IPS-NIHi7 (cell line): ENCODE measurements at regions not wholly inside any gene's neighbourhood (a gene's known extent, or its start where the extent isn't known, plus 50 kb on each side); places are given as distances from the start of the nearest gene placed in this dataset.
"Not testable (repeated sequence)": the region's sequence is repeated elsewhere in the genome, so short reads cannot be mapped to it uniquely, and the experiment has no call there.

Experiments used
- DNase-seq: peaks from one replicate; pipeline ENCODE4 v3.0.0; 2012; ENCODE audit warnings: mixed read lengths; ENCODE audit errors: extremely low spot score

GRCh38 chr1:29695036-29695435 is 458.7 kb downstream of the PTPRU start:
- no peak for DNase-seq

- DNase-seq: no peak
These were observed 455.2 kb downstream of the PTPRU start for GRCh38 chr1:29691499-29691898.

GRCh38 chr1:29690156-29690555 is 453.8 kb downstream of the PTPRU start:
- no peak for DNase-seq

GRCh38 chr1:29689372-29690030 is 453.2 kb downstream of the PTPRU start:
- DNase-seq: no peak

- peak; percentile 46 for DNase-seq
These were observed 452.4 kb downstream of the PTPRU start for GRCh38 chr1:29688471-29689365.

GRCh38 chr1:29687601-29688244 is 451.4 kb downstream of the PTPRU start:
- DNase-seq: no peak

- no peak for DNase-seq
These were observed 450.8 kb downstream of the PTPRU start for GRCh38 chr1:29687166-29687565.

GRCh38 chr1:29686012-29686930 is 449.9 kb downstream of the PTPRU start:
- no peak for DNase-seq

- no peak for DNase-seq
These were observed 449.1 kb downstream of the PTPRU start for GRCh38 chr1:29685387-29685786.

GRCh38 chr1:29684141-29684540 is 447.8 kb downstream of the PTPRU start:
- DNase-seq: no peak

- DNase-seq: no peak
These were observed 447.1 kb downstream of the PTPRU start for GRCh38 chr1:29683472-29683871.

GRCh38 chr1:29682919-29683295 is 446.6 kb downstream of the PTPRU start:
- no peak for DNase-seq

- no peak for DNase-seq
These were observed 446.0 kb downstream of the PTPRU start for GRCh38 chr1:29682171-29682918.

GRCh38 chr1:29681416-29681815 is 445.1 kb downstream of the PTPRU start:
- DNase-seq: not testable (repeated sequence)

- DNase-seq: no peak
These were observed 443.7 kb downstream of the PTPRU start for GRCh38 chr1:29679828-29680558.

- no peak for DNase-seq
These were observed 443.0 kb downstream of the PTPRU start for GRCh38 chr1:29679316-29679715.

GRCh38 chr1:29677028-29678024 is 441.0 kb downstream of the PTPRU start:
- DNase-seq: no peak

- DNase-seq: no peak
These were observed 440.2 kb downstream of the PTPRU start for GRCh38 chr1:29676496-29676895.
